Stimulated activated naive CD4-positive, alpha-beta T cell (primary cell): ENCODE measurements at regions not wholly inside any gene's neighbourhood (a gene's known extent, or its start where the extent isn't known, plus 50 kb on each side); places are given as distances from the start of the nearest gene placed in this dataset.

Experiments used
- DNase-seq, 6 experiments: peaks; one replicate each; lab custom pipeline; 2025; lab: John Stamatoyannopoulos, UW

DNA sequence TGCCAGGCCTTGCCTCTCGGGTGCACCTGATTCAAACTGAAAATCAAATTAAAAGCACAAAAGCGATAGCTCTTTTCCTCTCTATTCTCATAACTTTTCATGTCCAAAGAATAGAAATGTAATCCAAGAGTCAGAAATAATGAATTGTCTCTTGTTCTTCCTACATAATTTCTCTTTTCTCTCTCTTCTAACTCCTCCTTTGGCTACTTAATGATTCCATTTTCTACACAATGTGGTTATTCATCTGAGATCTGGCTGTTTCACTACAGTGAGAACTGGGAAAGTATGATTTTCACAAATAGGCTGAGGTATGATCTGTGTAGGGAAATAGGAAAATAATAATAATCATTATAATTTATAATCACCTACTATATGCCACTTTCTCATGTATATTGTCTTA, 703.5 kb downstream of the PDHA2 start:
- DNase-seq: no peak

- no peak for DNase-seq
Measured at GRCh38 chr4:96558466-96558865, 718.6 kb downstream of the PDHA2 start.

DNA sequence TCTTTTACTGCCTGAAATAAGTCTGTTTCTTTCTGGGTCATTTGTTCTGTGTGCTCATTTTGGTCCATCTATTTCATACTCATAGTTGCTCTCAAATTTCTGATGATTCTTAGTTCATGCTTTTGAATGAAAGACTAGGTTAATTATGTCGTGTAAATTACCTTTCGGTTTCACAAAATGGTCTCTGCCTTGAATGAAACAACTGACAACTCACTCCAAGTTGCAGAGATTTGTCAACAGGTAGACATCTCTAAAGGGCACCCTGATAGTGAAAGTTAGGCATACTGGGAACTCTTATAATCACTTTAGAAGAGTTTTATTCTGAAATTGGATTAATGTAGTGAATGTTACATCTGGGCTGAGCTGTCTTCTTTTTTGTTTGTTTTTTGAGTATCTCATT, 726.9 kb downstream of the PDHA2 start:
- no peak for DNase-seq

- no peak for DNase-seq
Measured at GRCh38 chr4:96585304-96585703, 745.4 kb downstream of the PDHA2 start.

DNA sequence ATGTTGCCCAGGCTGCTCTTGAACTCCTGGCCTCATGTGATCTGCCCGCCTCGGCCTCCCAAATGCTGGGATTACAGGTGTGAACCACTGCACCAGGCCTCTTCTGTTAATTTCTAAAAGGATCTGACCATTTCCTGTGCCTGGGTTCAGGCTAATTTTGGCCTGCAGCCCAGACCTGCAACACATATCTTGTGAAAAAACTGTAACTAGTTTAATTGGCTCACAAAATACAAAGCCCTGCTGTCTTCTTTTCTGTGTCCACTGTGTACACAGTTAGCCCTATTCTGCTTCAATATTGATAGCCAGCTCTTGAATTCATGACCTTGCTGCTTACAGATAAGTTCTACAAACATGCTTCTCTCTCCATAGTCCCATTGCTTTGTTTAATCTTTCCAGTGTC, 753.5 kb downstream of the PDHA2 start:
- no peak for DNase-seq

DNA sequence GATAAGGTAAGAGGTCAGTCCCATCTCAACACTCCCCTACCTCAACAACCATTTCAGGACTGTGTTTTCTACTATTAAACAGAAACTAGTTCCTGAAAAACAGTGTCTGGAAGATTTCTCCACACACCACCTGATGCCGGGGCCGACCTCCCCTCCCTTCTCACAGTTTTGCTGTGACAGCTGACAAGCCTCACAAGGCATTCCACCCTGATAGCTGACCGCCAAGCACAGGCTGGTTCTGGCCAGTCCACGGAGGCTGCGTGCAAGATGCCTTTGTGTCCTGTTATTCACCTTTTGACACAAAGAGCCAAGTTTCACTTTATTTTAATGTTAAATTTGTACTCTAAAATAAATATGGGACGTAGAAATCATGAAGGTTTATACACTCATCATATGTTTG, 758.6 kb downstream of the PDHA2 start:
- DNase-seq: no peak

- DNase-seq: no peak
Measured at GRCh38 chr4:96599752-96600151, 759.9 kb downstream of the PDHA2 start.

DNA sequence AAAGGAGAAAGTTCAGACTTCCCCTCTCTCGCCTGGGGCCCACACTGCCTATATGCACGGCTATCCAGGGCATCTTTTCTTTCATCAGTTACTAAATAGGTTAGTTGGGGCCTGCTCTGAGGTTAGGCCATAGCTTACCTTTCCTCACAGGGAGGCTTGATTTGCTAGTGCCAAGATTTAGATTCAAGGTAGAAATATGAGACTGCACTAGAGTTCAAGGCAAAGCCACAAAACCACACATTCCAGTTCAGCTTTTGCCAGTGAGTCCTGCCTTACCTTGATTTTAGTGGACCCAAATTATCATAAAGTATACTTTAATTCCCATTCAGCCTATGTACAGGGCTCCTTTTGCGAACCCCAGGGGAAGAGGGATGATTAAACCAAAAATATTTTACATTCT, 762.8 kb downstream of the PDHA2 start:
- DNase-seq: no peak

DNA sequence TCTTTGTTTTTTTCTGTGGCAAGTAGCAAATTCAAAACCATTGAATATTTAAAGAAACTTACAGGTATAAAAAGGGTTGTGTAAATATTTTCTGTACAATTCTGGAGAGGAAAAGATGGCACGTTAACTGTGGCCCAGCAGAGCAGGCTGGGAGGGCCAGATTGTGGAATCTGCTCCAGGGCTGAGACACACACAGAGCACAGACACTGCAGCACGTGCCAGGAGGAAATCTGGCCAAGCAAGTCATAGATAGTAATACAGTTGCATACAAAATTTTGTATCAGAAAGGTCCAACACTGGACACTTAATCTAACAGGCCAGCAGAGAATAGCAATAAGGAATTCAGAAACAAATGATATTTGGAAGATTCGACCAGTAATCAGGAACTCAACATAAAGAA, 763.7 kb downstream of the PDHA2 start:
- no peak for DNase-seq

DNA sequence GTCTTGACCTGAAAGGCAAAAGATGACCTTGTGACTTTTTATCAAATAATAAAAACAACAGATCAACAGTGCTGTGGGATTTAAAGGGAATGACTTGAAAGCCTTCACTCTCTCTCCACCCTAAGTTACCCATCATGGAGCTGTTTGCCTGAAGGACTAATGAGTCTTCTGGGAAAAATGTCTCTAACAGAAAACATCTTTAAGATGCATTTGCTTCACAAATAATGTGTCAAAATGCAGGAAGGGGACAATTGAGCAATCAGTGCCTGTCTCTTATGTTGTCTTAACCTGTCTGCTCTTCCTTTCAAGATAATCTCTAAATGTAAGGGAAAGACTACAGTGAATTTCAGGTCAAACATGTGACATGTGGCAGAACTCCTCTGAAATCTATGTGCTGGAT, 766.6 kb downstream of the PDHA2 start:
- DNase-seq: no peak

DNA sequence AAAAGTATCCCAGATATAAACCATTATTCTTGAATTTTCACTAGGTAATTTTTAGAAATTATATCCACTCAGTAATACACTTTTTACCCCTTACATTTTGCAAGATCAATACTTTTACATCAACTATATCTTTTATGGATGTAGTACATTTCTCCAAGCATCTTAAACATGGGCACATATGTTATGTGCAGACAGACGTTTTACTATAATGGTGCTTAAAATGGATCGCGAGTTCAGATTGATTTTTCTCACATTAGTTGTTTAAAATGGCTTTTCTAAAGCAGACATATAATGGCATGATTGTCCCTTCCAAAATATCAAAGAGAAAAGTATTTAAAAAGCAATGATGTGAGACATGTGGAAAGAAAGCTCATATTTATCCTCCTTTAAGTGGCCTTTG, 786.1 kb downstream of the PDHA2 start:
- no peak for DNase-seq

GRCh38 chr4:96630839-96631238, 790.9 kb downstream of the PDHA2 start:
- no peak for DNase-seq

DNA sequence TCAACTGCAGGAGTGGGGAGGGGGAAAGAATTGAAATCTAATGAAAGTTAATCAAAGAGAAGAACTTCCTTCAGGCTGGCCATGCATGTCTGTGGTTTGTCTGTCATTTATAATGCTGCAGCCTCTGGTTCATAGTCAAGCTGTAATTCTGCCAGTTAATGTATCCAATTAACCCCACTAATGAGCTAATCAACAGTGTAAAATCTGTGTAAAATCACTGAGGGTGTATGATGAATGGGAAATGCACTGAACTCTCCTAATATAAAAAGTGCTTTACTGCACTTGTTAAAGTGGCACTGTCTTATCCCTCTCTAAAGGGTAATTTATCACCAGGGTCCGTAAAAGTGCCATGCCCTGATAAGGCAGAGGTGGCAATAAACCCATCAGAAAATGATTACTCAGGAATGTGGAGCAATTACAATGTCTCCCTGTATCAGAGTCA, 798.1 kb downstream of the PDHA2 start:
- no peak for DNase-seq

- DNase-seq: no peak
Measured at GRCh38 chr4:96639932-96640331, 800.0 kb downstream of the PDHA2 start.

GRCh38 chr4:96642490-96642889, 802.6 kb downstream of the PDHA2 start:
- no peak for DNase-seq

DNA sequence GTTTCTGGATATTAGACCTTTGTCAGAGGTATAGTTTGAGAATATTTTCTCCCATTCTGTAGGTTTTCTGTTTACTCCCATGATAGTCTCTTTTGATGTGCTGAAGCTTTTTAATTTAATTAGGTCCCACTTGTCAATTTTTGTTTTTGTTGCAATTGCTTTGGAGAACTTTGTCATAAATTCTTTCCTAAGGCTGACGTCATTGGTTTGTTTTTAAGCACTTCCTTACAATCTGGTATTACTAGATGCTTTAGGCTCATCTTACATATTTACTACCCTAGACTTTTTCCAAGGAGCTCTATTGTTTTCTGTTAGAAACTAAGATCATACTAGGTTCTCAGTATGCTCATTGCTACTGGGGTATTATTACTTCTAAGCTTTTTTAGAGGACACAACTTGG, 806.3 kb downstream of the PDHA2 start:
- no peak for DNase-seq

DNA sequence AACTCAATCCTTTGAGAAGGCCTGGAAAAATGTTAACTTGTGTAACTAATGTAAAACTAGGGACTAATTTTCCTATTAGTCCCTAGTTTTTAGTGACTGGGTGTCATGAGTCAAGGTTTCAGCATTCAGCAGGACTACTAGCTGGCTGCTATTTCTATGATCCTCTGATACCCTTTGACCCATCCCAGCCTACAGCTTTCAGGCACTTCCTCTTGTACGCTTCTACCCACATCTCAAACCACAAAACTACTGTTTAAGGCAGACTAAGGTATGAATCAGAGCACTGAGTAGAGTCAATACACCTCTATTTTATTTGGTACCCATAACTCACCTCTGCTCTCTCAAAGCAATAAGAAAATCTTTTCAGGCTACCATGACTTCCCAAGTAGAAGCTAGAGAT, 809.6 kb downstream of the PDHA2 start:
- DNase-seq: no peak

DNA sequence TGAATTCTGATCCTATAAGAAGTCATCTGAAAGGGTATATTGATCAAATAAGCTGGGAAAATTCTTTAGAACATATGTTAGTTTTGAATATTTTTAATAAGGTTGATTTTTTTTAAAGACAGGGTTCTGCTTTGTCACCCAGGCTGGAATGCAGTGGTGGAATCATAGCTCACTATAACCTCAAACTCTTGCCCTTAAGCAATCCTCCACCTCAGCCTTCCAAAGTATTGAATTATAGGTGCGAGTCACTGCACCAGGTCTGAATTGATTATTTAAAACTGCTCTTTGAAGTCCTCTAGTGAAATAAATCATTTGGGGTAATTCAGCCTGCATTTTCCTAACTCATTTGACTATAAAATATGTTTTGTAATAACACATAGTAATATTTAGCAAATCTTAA, 812.3 kb downstream of the PDHA2 start:
- DNase-seq: no peak

GRCh38 chr4:96652821-96653220, 812.9 kb downstream of the PDHA2 start:
- no peak for DNase-seq

DNA sequence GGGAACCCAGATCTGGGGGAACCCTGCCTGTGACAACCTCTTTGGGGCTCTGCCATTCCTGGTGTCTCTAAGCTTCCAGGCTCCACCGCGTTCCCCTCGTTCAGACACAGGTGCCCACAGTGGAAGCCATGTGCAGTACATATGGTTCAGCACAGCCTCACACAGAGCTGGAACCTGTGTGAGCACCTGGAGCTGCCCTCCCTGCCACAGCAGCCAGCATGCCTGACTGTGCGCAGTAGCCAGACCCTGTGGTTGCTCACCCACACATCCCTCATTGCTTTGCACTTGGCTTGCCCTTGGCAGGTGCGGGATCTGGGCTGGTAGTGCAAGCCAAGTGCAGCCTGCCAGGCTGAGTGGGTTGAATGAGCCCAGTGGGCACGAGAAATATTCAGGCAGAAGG, 814.2 kb downstream of the PDHA2 start:
- DNase-seq: no peak

- no peak for DNase-seq
Measured at GRCh38 chr4:96670381-96670780, 830.5 kb downstream of the PDHA2 start.

- no peak for DNase-seq
Measured at GRCh38 chr4:96675416-96675815, 835.5 kb downstream of the PDHA2 start.

DNA sequence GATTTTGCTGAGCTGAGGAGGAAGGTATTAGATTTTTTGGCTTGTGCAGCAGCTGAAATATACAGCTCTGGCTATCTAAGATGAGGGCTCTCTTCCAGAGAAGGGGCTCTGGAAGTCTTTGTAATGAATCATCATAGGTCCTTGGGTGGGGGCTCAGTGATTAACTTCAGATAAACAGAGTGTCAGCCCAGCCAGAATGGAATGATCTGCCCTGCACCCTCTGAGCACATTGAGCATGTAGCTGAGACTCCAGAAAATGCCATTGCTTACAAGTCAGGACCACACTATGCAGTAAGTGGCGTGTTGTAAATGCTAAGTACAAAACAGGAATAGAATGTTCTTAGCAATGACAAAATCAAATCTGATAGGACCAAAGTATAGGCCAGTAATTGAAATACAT, 836.0 kb downstream of the PDHA2 start:
- DNase-seq: no peak

DNA sequence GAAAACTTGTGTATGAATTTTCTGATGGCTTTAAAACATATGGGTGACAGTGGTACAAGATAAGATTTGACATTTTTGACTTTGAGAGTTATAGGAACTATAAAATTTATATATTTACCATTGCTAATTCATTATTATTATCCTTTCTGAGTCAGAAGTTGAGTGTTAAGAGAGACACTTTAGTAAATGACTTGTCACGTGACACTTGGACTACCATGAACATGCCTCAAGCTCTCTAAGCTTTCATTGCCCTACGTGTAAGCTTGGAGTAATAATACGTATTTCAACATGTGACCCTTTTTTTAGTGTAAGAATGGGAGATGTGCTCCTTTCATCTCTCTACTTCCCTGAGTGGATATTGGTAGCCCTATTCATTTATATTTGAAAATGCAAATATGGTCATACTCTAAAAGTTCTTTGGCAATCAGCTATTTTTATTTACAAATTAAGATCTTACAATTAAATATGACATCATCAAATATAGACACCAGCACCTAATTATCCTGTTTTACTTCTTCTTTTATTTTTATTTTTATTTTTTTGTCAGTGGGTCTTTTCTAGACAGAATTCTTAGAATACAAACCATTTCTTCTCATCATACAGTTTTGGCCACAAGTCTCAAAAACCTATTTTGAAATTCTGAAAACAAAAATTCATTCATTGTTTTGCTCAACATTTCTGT, 837.0 kb downstream of the PDHA2 start:
- DNase-seq: no peak

GRCh38 chr4:96677499-96677898, 837.6 kb downstream of the PDHA2 start:
- DNase-seq: no peak
